Activated CD8-positive, alpha-beta memory T cell treated with anti-CD3 and anti-CD28 coated beads, Interleukin-2, amount 10 ng/mL, durations not matched to agents 7 days and 5 days (primary cell): ENCODE measurements at regions not wholly inside any gene's neighbourhood (a gene's known extent, or its start where the extent isn't known, plus 50 kb on each side); places are given as distances from the start of the nearest gene placed in this dataset.

Experiments
- ATAC-seq: fragments of 150-1000 bp; cut with Tn5 transposase; one replicate; pipeline ENCODE4 v1.10.0; 2021; ENCODE audit warnings: moderate library complexity
- CTCF ChIA-PET: fragments of 350-600 bp; sonication (Branson Sonifier 250); formaldehyde crosslinking; loops from one replicate; lab custom pipeline; 2021; ENCODE audit warnings: antibody characterized with exemption; lab: Charles Lee
- DNase-seq: peaks from one replicate; pipeline ENCODE4 v3.0.0-alpha.2; 2020
- H3K27ac Mint-ChIP-seq: one replicate; pipeline ENCODE4 v1.8.0; 2021; ENCODE audit warnings: mild to moderate bottlenecking, mixed read lengths
- H3K27me3 Mint-ChIP-seq: one replicate; pipeline ENCODE4 v1.8.0; 2021; ENCODE audit warnings: mixed read lengths
- H3K36me3 Mint-ChIP-seq: one replicate; pipeline ENCODE4 v1.8.0; 2021; ENCODE audit warnings: mild to moderate bottlenecking, mixed read lengths
- H3K4me1 Mint-ChIP-seq: one replicate; pipeline ENCODE4 v1.8.0; 2021; ENCODE audit warnings: mixed read lengths
- H3K4me3 Mint-ChIP-seq: one replicate; pipeline ENCODE4 v1.8.0; 2021; ENCODE audit warnings: mild to moderate bottlenecking, moderate library complexity, mixed read lengths
- H3K9me3 Mint-ChIP-seq: one replicate; pipeline ENCODE4 v1.8.0; 2022; ENCODE audit warnings: low read depth, mixed read lengths

GRCh38 chr2:126356631-126357030, 299.3 kb upstream of the GYPC start:
- CTCF ChIA-PET: no interaction called here
- ATAC-seq (no peak), DNase-seq (no peak)
- no peaks in the 10 kb centered on the region for H3K27me3 Mint-ChIP-seq
- H3K36me3 Mint-ChIP-seq: no peaks in the 10 kb centered on the region
- no peaks in the 10 kb centered on the region for H3K9me3 Mint-ChIP-seq
- no peak overlapping the region for H3K27ac Mint-ChIP-seq
- H3K4me3 Mint-ChIP-seq: no peak overlapping the region
- H3K4me1 Mint-ChIP-seq: no peaks in the 10 kb centered on the region

GRCh38 chr2:126358122-126358521, 297.8 kb upstream of the GYPC start:
- Mint-ChIP-seq H3K4me1 (no peaks in the 10 kb centered on the region), H3K4me3 (no peak overlapping the region), H3K9me3 (no peaks in the 10 kb centered on the region), H3K27me3 (no peaks in the 10 kb centered on the region), H3K36me3 (no peaks in the 10 kb centered on the region), H3K27ac (no peak overlapping the region)
- CTCF ChIA-PET: interaction anchor here (0.6 kb wide), 1 partner anchor 420 kb away, joined by 3 read pairs; no protein-coding TSS in a partner anchor
- DNase-seq: no peak
- no peak for ATAC-seq

GRCh38 chr2:126359494-126359893, 296.5 kb upstream of the GYPC start:
- Mint-ChIP-seq H3K27me3 (no peaks in the 10 kb centered on the region), H3K27ac (no peak overlapping the region), H3K36me3 (no peaks in the 10 kb centered on the region), H3K9me3 (no peaks in the 10 kb centered on the region), H3K4me1 (no peaks in the 10 kb centered on the region), H3K4me3 (no peak overlapping the region)
- DNase-seq: no peak
- CTCF ChIA-PET: no interaction called here
- ATAC-seq: no peak

GRCh38 chr2:126367361-126367760, 288.6 kb upstream of the GYPC start:
- no peak for ATAC-seq

GRCh38 chr2:126368758-126369157, 287.2 kb upstream of the GYPC start:
- CTCF ChIA-PET: no interaction called here
- H3K4me3 Mint-ChIP-seq: no peak overlapping the region

More at GRCh38 chr2:126367361-126367760, 288.6 kb upstream of the GYPC start:
- H3K27me3 Mint-ChIP-seq: no peaks in the 10 kb centered on the region
- CTCF ChIA-PET: no interaction called here
- no peak for DNase-seq
- H3K36me3 Mint-ChIP-seq: no peaks in the 10 kb centered on the region
- H3K4me3 Mint-ChIP-seq: no peak overlapping the region
- H3K27ac Mint-ChIP-seq: no peak overlapping the region
- no peaks in the 10 kb centered on the region for H3K4me1 Mint-ChIP-seq
- no peaks in the 10 kb centered on the region for H3K9me3 Mint-ChIP-seq

GRCh38 chr2:126370201-126370600, 285.8 kb upstream of the GYPC start:
- Mint-ChIP-seq H3K4me3 (no peak overlapping the region), H3K4me1 (no peaks in the 10 kb centered on the region), H3K27ac (no peak overlapping the region), H3K36me3 (no peaks in the 10 kb centered on the region), H3K9me3 (no peaks in the 10 kb centered on the region), H3K27me3 (no peaks in the 10 kb centered on the region)
- ATAC-seq: no peak
- DNase-seq: no peak
- CTCF ChIA-PET: no interaction called here

More at GRCh38 chr2:126368758-126369157, 287.2 kb upstream of the GYPC start:
- Mint-ChIP-seq H3K36me3 (no peaks in the 10 kb centered on the region), H3K4me1 (no peaks in the 10 kb centered on the region), H3K27ac (no peak overlapping the region), H3K9me3 (no peaks in the 10 kb centered on the region), H3K27me3 (no peaks in the 10 kb centered on the region)
- ATAC-seq: no peak
- no peak for DNase-seq

GRCh38 chr2:126372406-126372805, 283.6 kb upstream of the GYPC start:
- no peaks in the 10 kb centered on the region for H3K4me1 Mint-ChIP-seq
- H3K27ac Mint-ChIP-seq: no peak overlapping the region
- no peak for ATAC-seq
- H3K27me3 Mint-ChIP-seq: peaks cover 2% of the 10 kb centered on the region
- H3K9me3 Mint-ChIP-seq: no peaks in the 10 kb centered on the region
- no peak for DNase-seq
- no peak overlapping the region for H3K4me3 Mint-ChIP-seq
- H3K36me3 Mint-ChIP-seq: no peaks in the 10 kb centered on the region
- CTCF ChIA-PET: no interaction called here

- Mint-ChIP-seq H3K4me1 (no peaks in the 10 kb centered on the region), H3K36me3 (no peaks in the 10 kb centered on the region), H3K9me3 (no peaks in the 10 kb centered on the region), H3K4me3 (no peak overlapping the region), H3K27me3 (peaks cover 5% of the 10 kb centered on the region), H3K27ac (no peak overlapping the region)
- ATAC-seq (no peak), DNase-seq (no peak)
- CTCF ChIA-PET: interaction anchor here (0.7 kb wide), 1 partner anchor 134 kb away, joined by 3 read pairs; no protein-coding TSS in a partner anchor
These were observed 277.8 kb upstream of the GYPC start for GRCh38 chr2:126378176-126378575.

- Mint-ChIP-seq H3K27ac (no peak overlapping the region), H3K27me3 (peaks cover 9% of the 10 kb centered on the region), H3K9me3 (no peaks in the 10 kb centered on the region), H3K36me3 (no peaks in the 10 kb centered on the region), H3K4me3 (no peak overlapping the region), H3K4me1 (no peaks in the 10 kb centered on the region)
- no peak for DNase-seq
- CTCF ChIA-PET: no interaction called here
- no peak for ATAC-seq
These were observed 274.9 kb upstream of the GYPC start for GRCh38 chr2:126381091-126381490.

- Mint-ChIP-seq H3K4me3 (no peak overlapping the region), H3K36me3 (no peaks in the 10 kb centered on the region), H3K4me1 (no peaks in the 10 kb centered on the region), H3K9me3 (peaks cover 7% of the 10 kb centered on the region), H3K27me3 (peaks cover 6% of the 10 kb centered on the region), H3K27ac (no peak overlapping the region)
- CTCF ChIA-PET: no interaction called here
- DNase-seq (no peak), ATAC-seq (no peak)
These were observed 273.0 kb upstream of the GYPC start for GRCh38 chr2:126382998-126383397.

GRCh38 chr2:126383800-126384199, 272.2 kb upstream of the GYPC start:
- no peaks in the 10 kb centered on the region for H3K4me1 Mint-ChIP-seq
- peaks cover 6% of the 10 kb centered on the region for H3K27me3 Mint-ChIP-seq
- H3K9me3 Mint-ChIP-seq: peaks cover 7% of the 10 kb centered on the region
- H3K4me3 Mint-ChIP-seq: no peak overlapping the region
- ATAC-seq: no peak
- CTCF ChIA-PET: no interaction called here
- H3K36me3 Mint-ChIP-seq: no peaks in the 10 kb centered on the region
- DNase-seq: no peak
- H3K27ac Mint-ChIP-seq: no peak overlapping the region

GRCh38 chr2:126385441-126385840, 270.5 kb upstream of the GYPC start:
- CTCF ChIA-PET: no interaction called here
- DNase-seq (no peak), ATAC-seq (no peak)
- Mint-ChIP-seq H3K36me3 (no peaks in the 10 kb centered on the region), H3K27me3 (peaks cover 3% of the 10 kb centered on the region), H3K4me3 (no peak overlapping the region), H3K4me1 (no peaks in the 10 kb centered on the region), H3K27ac (no peak overlapping the region), H3K9me3 (peaks cover 7% of the 10 kb centered on the region)

GRCh38 chr2:126385983-126386382, 270.0 kb upstream of the GYPC start:
- CTCF ChIA-PET: no interaction called here
- Mint-ChIP-seq H3K9me3 (peaks cover 7% of the 10 kb centered on the region), H3K4me1 (no peaks in the 10 kb centered on the region), H3K4me3 (no peak overlapping the region), H3K27ac (no peak overlapping the region), H3K27me3 (peaks cover 3% of the 10 kb centered on the region), H3K36me3 (no peaks in the 10 kb centered on the region)
- DNase-seq (no peak), ATAC-seq (no peak)

GRCh38 chr2:126389446-126389845, 266.5 kb upstream of the GYPC start:
- CTCF ChIA-PET: no interaction called here
- H3K36me3 Mint-ChIP-seq: no peaks in the 10 kb centered on the region
- no peak overlapping the region for H3K4me3 Mint-ChIP-seq
- no peak overlapping the region for H3K27ac Mint-ChIP-seq
- H3K27me3 Mint-ChIP-seq: peaks cover 2% of the 10 kb centered on the region
- peaks cover 7% of the 10 kb centered on the region for H3K9me3 Mint-ChIP-seq
- no peak for ATAC-seq
- DNase-seq: no peak
- H3K4me1 Mint-ChIP-seq: no peaks in the 10 kb centered on the region

GRCh38 chr2:126392889-126393288, 263.1 kb upstream of the GYPC start:
- CTCF ChIA-PET: no interaction called here
- ATAC-seq (no peak), DNase-seq (no peak)
- Mint-ChIP-seq H3K27ac (no peak overlapping the region), H3K4me3 (no peak overlapping the region), H3K36me3 (no peaks in the 10 kb centered on the region), H3K4me1 (no peaks in the 10 kb centered on the region), H3K9me3 (no peaks in the 10 kb centered on the region), H3K27me3 (peaks cover 14% of the 10 kb centered on the region)
